GM18526 (cell line): ENCODE measurements at regions not wholly inside any gene's neighbourhood (a gene's known extent, or its start where the extent isn't known, plus 50 kb on each side); places are given as distances from the start of the nearest gene placed in this dataset.

ENCODE experiments used
- POLR2A ChIP-seq: IDR thresholded peaks from 3 replicates; pipeline ENCODE4 v1.6.1; 2011; ENCODE audit not compliant: insufficient read length; ENCODE audit errors: extremely low read depth

DNA sequence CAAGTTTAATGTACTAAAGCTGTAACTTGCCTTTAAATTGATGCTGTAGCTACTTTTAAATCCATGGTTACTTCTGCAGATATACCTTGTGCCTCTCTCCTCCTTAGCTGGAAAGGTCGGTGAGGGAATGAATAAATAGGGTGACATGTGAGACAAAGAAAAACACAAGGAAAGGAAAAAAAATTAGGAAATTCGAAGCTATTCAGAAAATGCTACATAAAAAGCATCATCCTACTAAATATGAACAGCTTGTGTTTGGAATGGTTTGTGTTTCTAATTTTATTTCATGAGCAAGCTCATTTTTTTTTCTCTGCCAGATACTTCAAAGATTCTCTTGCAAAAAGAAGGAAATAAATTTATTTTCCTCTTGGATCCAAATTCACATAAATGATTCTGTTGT, 186.3 kb upstream of the NUDT4 start:
- TF ChIP-seq POLR2A = no peak

DNA sequence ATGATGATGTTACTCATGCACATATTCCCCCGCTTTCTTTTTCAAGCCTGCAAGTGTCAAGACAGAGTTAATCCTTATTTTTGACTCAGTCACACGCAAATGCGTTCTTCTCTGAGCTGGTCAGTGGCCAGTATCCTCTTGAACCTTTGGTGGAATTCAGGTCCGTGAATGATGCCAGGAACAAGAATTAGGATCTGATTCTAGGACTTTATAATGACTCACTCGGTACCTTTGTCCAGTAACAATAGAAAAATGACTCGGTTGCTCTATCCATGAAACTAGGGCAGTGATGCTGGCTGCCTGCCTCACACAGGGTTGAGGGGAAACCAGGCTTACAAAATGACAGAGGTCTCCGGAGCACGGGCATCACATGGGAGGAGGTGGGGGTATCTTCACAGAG, 185.8 kb upstream of the NUDT4 start:
- no peak for TF ChIP-seq POLR2A

- no peak for TF ChIP-seq POLR2A
These were observed 184.8 kb upstream of the NUDT4 start for GRCh38 chr12:93192878-93193277.

- TF ChIP-seq POLR2A = no peak
These were observed 182.2 kb upstream of the NUDT4 start for GRCh38 chr12:93195511-93195910.

DNA sequence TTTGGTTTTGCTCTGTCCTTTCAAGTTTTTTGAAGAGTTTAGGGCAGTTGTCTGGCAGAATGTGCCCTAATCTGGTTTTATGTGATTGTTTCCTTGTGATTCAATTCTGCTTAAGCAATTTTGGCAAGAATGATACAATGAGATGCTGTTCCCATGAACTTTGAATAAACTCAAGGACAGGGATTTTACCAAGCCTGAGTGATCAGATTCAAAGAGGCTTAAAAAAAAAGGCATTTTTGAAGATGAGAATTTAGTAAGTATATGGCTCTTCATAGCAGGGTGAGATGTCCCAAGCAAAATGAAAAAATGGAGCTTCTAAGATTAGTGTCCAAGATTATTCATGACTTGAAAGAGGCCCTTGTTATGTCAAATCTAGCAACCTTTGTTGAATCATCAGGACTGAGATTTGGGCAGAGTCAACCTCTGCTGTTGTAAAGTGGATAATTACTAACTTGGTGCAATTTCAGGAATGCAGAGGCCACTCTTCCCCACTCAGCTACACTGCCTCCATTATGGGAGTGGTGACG, 180.6 kb upstream of the NUDT4 start:
- TF ChIP-seq POLR2A = no peak

- TF ChIP-seq POLR2A = no peak
These were observed 179.6 kb upstream of the NUDT4 start for GRCh38 chr12:93198086-93198485.

GRCh38 chr12:93199831-93200236, 177.9 kb upstream of the NUDT4 start:
- no peak for TF ChIP-seq POLR2A

- TF ChIP-seq POLR2A = no peak
These were observed 177.3 kb upstream of the NUDT4 start for GRCh38 chr12:93200291-93200917.

DNA sequence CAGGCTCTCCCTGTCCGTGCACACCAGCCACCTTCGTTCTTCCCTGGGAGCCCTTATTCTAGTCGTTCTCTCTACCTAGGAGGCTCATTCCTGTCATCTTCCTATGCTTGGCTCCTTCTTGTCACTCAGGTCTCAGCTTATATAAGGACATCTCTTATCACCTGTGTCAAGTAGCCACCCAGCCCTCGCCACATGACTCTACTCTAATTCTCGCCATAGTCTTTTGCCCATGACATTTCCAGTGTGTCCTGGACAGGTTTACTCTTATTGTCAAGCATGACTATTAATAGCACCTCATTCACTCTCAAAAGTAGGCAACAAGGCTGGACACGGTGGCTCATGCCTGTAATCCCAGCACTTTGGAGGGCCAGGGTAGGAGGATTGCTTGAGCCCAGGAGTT, 175.7 kb upstream of the NUDT4 start:
- TF ChIP-seq POLR2A = no peak

DNA sequence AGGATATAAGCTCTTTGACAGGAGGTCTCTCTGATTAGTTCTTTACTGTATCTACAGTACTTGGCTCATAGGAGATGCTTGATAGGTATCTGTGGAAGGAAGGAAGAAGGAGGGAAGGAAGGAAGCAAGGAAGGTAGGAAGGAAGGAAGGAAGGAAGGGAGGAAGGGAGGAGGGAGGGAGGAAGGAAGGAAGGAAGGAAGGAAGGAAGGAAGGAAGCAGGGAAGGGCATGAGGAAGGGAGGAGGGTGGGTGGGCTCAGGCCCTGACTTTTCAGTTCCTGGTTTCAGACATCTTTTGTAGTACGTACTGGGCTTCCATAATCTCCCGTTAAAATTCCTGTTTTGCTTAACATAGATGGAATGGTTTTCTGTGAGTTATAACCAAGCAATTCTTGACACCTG, 175.0 kb upstream of the NUDT4 start:
- no peak for TF ChIP-seq POLR2A

GRCh38 chr12:93203361-93203760, 174.4 kb upstream of the NUDT4 start:
- TF ChIP-seq POLR2A = no peak

GRCh38 chr12:93204896-93205295, 172.8 kb upstream of the NUDT4 start:
- no peak for TF ChIP-seq POLR2A

- no peak for TF ChIP-seq POLR2A
These were observed 172.4 kb upstream of the NUDT4 start for GRCh38 chr12:93205361-93205760.

- no peak for TF ChIP-seq POLR2A
These were observed 169.7 kb upstream of the NUDT4 start for GRCh38 chr12:93208011-93208410.

DNA sequence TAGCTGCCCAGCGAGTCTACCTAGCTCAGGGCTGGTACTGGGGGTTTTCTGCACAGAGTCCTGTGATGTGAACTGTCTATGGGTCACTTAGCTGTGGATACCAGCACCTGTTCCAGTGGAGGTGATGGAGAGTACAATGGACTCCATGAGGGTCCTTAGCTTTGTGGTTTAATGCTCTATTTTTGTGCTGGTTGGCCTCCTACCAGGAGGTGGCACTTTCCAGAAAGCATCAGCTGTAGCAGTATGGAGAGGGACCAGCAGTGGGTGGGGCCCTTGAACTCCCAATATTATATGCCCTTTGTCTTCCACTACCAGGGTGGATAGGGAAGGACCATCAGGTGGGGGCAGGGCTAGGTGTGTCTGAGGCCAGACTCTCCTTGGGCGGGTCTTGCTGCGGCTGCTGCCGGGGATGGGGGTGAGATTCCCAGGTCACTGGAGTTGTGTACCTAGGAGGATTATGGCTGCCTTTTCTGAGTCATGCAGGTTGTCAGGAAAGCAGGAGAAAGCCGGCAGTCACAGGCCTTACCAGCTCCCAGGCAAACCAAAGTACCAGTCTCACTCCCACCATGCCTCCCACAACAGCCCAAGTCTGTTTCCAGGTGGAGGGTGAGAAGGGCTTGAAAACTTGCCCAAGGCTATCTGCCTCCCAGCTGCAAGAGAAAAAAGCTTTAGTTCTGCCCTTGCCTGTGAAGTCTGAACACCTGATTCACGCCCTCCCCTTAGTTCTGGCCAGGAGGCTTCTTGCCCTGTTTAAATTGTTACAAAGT, 163.0 kb upstream of the NUDT4 start:
- no peak for TF ChIP-seq POLR2A

- TF ChIP-seq POLR2A = no peak
These were observed 162.4 kb upstream of the NUDT4 start for GRCh38 chr12:93215290-93215678.

DNA sequence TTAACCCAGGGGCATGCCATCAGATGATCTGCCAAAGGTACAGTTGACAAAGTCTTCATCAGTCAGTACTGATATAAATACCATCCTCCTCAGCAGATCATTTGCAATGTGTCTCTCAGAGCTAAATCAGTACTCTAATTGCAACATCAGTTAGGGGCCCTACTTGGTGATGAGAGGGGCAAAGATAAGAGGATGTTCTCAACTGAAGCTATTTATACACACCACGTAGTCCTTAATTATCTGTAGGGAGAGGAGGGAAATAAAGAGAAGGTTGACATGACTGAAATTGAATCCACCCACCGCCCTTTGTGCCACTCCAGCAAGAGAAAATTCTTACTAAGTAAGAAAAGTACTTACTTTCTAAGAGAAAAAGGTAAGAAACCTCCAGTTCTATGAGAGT, 157.8 kb upstream of the NUDT4 start:
- TF ChIP-seq POLR2A = no peak
